HL-60 (cell line): ENCODE measurements at regions not wholly inside any gene's neighbourhood (a gene's known extent, or its start where the extent isn't known, plus 50 kb on each side); places are given as distances from the start of the nearest gene placed in this dataset.

ENCODE experiments used
- DNase-seq, 2 experiments: peaks; one replicate each; pipeline ENCODE4 v3.0.0-alpha.2; 2010 to 2020; ENCODE audit warnings: low read depth in 1 of 2, low spot score in 1 of 2
- H3K27ac ChIP-seq: fragments of 250-450 bp; sonication (Bioruptor Pico); replicated peaks from 2 replicates; pipeline ENCODE4 v1.5.1; 2020; ENCODE audit warnings: mild to moderate bottlenecking, moderate library complexity
- H3K27me3 ChIP-seq: fragments of 250-450 bp; sonication (Bioruptor Pico); 2 replicates; pipeline ENCODE4 v1.5.1; 2021; ENCODE audit warnings: mild to moderate bottlenecking, moderate library complexity; ENCODE audit not compliant: insufficient read depth, poor library complexity, severe bottlenecking
- H3K4me3 ChIP-seq: replicated peaks from 2 replicates; pipeline ENCODE4 v1.5.1; 2011; ENCODE audit warnings: mild to moderate bottlenecking, control low read depth, low read length; ENCODE audit not compliant: insufficient read depth
- CTCF ChIP-seq: IDR thresholded peaks from one replicate; pipeline ENCODE4 v1.5.1; 2011; ENCODE audit warnings: low read length, control low read depth, inconsistent platforms; ENCODE audit not compliant: insufficient read depth
- GABPA ChIP-seq: IDR thresholded peaks from 2 replicates; pipeline ENCODE4 v1.6.1; 2012; ENCODE audit warnings: low read depth
- POLR2AphosphoS5 ChIP-seq: IDR thresholded peaks from 2 replicates; pipeline ENCODE4 v1.6.1; 2012; ENCODE audit warnings: low read depth
- REST ChIP-seq: IDR thresholded peaks from 2 replicates; pipeline ENCODE4 v1.6.1; 2012; ENCODE audit warnings: low read depth; ENCODE audit not compliant: insufficient replicate concordance
- SPI1 ChIP-seq: IDR thresholded peaks from 2 replicates; pipeline ENCODE4 v1.6.1; 2012; ENCODE audit warnings: low read depth, mild to moderate bottlenecking, borderline replicate concordance

- Histone ChIP-seq H3K27ac (no peak overlapping the region), H3K4me3 (no peak overlapping the region), H3K27me3 (no peaks in the 10 kb centered on the region)
- TF ChIP-seq POLR2AphosphoS5 (no peak), CTCF (no peak), REST (no peak)
- no peak for DNase-seq
Measured at GRCh38 chr20:7571101-7571500, 369.2 kb downstream of the HAO1 start.

- DNase-seq, result no peak
- TF ChIP-seq GABPA, result no peak
- TF ChIP-seq POLR2AphosphoS5, result no peak
- no peak for TF ChIP-seq SPI1
- no peak for TF ChIP-seq CTCF
- TF ChIP-seq REST, result no peak
- Histone ChIP-seq H3K4me3 (no peak overlapping the region), H3K27ac (no peak overlapping the region), H3K27me3 (no peaks in the 10 kb centered on the region)
Measured at GRCh38 chr20:7571521-7572055, 368.7 kb downstream of the HAO1 start.

GRCh38 chr20:7579888-7580287, 360.4 kb downstream of the HAO1 start:
- no peaks in the 10 kb centered on the region for H3K27me3 ChIP-seq
- DNase-seq, result no peak

More at GRCh38 chr20:7579888-7580287, 360.4 kb downstream of the HAO1 start:
- TF ChIP-seq SPI1 (no peak), GABPA (no peak), REST (no peak), CTCF (no peak), POLR2AphosphoS5 (no peak)
- no peak overlapping the region for H3K27ac ChIP-seq
- H3K4me3 ChIP-seq, result no peak overlapping the region
